GM12878 (cell line): ENCODE measurements at regions not wholly inside any gene's neighbourhood (a gene's known extent, or its start where the extent isn't known, plus 50 kb on each side); places are given as distances from the start of the nearest gene placed in this dataset.
"Not testable (repeated sequence)": the region's sequence is repeated elsewhere in the genome, so short reads cannot be mapped to it uniquely, and the experiment has no call there.

Experiments used
- ATAC-seq: fragments of 200-7000 bp; cut with Tn5 transposase; 3 replicates; pipeline ENCODE4 v1.9.1; 2020; ENCODE audit warnings: mild to moderate bottlenecking, moderate library complexity
- BruUV-seq: library from RNA; stranded (reverse); fragments of 400-500 nt; replicated peaks from 2 replicates; lab custom pipeline; 2021; lab: Mats Ljungman, UMichigan
- CTCF ChIA-PET: fragments of 300-600 bp; sonication (Branson Sonifier 250); formaldehyde crosslinking; extraction: SDS; loops from one replicate; lab custom pipeline; 2021; ENCODE audit warnings: inconsistent platforms; lab: Yijun Ruan, JAX
- POLR2A ChIA-PET: fragments of 350-600 bp; formaldehyde crosslinking; extraction: SDS; loops from one replicate; lab custom pipeline; 2021; ENCODE audit warnings: inconsistent platforms; lab: Charles Lee
- RAD21 ChIA-PET: fragments of 300-600 bp; sonication (Branson Sonifier 250); formaldehyde crosslinking; loops from one replicate; lab custom pipeline; 2023; ENCODE audit warnings: antibody characterized with exemption; ENCODE audit not compliant: unreplicated experiment; lab: Charles Lee
- SMC1A ChIA-PET: fragments of 300-600 bp; sonication (Branson Sonifier 250); formaldehyde crosslinking; loops from one replicate; lab custom pipeline; 2023; ENCODE audit not compliant: unreplicated experiment, uncharacterized antibody; lab: Charles Lee
- DNase-seq: peaks from one replicate; pipeline ENCODE4 v3.0.0-alpha.2; 2011; ENCODE audit warnings: low read depth, low spot score
- FAIRE-seq: peaks from 3 replicates; lab custom pipeline; 2011; peaks lifted over from hg19 to GRCh38; lab: Jason Lieb, UNC
- H2AFZ ChIP-seq: 2 replicates; pipeline ENCODE4 v1.6.0; 2011; ENCODE audit warnings: low read depth, low read length, control low read depth; ENCODE audit not compliant: control insufficient read depth
- H3K27ac ChIP-seq: 2 replicates; pipeline ENCODE4 v1.5.1; 2011; ENCODE audit warnings: control low read depth; ENCODE audit not compliant: control insufficient read depth, insufficient read depth
- H3K27me3 ChIP-seq, 2 experiments: replicated peaks in 1 of 2; 2 replicates each; pipeline versions ENCODE4 v1.6.0 to v1.6.1; 2011; ENCODE audit warnings: low read length in 1 of 2; ENCODE audit not compliant: control insufficient read depth in 2 of 2, insufficient read depth in 2 of 2
- H3K36me3 ChIP-seq, 2 experiments: 2 replicates each; pipeline ENCODE4 v1.5.1; 2011; ENCODE audit warnings: low read length in 1 of 2; ENCODE audit not compliant: control insufficient read depth in 2 of 2, insufficient read depth in 2 of 2
- H3K4me1 ChIP-seq: 2 replicates; pipeline ENCODE4 v1.6.1; 2011; ENCODE audit warnings: mild to moderate bottlenecking, low read length, moderate library complexity, mixed read lengths; ENCODE audit not compliant: control insufficient read depth, insufficient read depth
- H3K4me2 ChIP-seq: 2 replicates; pipeline ENCODE4 v1.6.0; 2011; ENCODE audit warnings: control low read depth; ENCODE audit not compliant: control insufficient read depth, insufficient read depth
- H3K4me3 ChIP-seq: fragments of 200-600 bp; sonication (generic); 2 replicates; pipeline ENCODE4 v1.5.1; 2016
- H3K79me2 ChIP-seq: 2 replicates; pipeline ENCODE4 v1.6.0; 2011; ENCODE audit warnings: low read length; ENCODE audit not compliant: control insufficient read depth, insufficient read depth
- H3K9ac ChIP-seq: 2 replicates; pipeline ENCODE4 v1.8.0; 2011; ENCODE audit warnings: low read length, control low read depth, mixed read lengths; ENCODE audit not compliant: control insufficient read depth, insufficient read depth
- H3K9me3 ChIP-seq: replicated peaks from 3 replicates; pipeline ENCODE4 v1.5.1; 2011; ENCODE audit warnings: mild to moderate bottlenecking, low read length; ENCODE audit not compliant: control insufficient read depth, insufficient read depth
- H4K20me1 ChIP-seq: 2 replicates; pipeline ENCODE4 v1.6.0; 2011; ENCODE audit not compliant: control insufficient read depth, insufficient read depth
- ELK1 ChIP-seq: IDR thresholded peaks from 2 replicates; pipeline ENCODE4 v1.6.1; 2012; ENCODE audit warnings: low read depth, low read length, improper control_type of control experiment
- EP300 ChIP-seq, 2 experiments: fragments of 150-350 bp in 1 of 2; IDR thresholded peaks; 2 replicates each; pipeline ENCODE4 v1.6.1; 2011 to 2012; ENCODE audit warnings: low read depth in 2 of 2, low read length in 2 of 2, borderline replicate concordance in 1 of 2, improper control_type of control experiment in 1 of 2, inconsistent platforms in 1 of 2; ENCODE audit not compliant: control insufficient read depth in 1 of 2
- NFXL1 ChIP-seq: fragments of 450-650 bp; IDR thresholded peaks from 2 replicates; pipeline ENCODE4 v1.6.1; 2017; ENCODE audit warnings: antibody characterized with exemption, mild to moderate bottlenecking, borderline replicate concordance
- TAF1 ChIP-seq: IDR thresholded peaks from 2 replicates; pipeline ENCODE4 v1.6.1; 2011; ENCODE audit warnings: mild to moderate bottlenecking, low read depth, low read length, borderline replicate concordance
- WGBS: methylation state at CpG from one replicate; pipeline ENCODE4 v1.1.6; 2016; ENCODE audit warnings: low lambda C conversion rate; ENCODE audit not compliant: insufficient replicate concordance, insufficient coverage; ENCODE audit errors: missing lambda C conversion rate; 5-methylcytosine and 5-hydroxymethylcytosine counted together
- in situ Hi-C: fragments of 300-500 bp; cut with MboI; formaldehyde crosslinking; loops from 9 replicates; pipeline ENCODE4 v1.14.3; 2018; ENCODE audit warnings: mixed read lengths
- intact Hi-C: fragments of 100-400 bp; cut with micrococcal nuclease; formaldehyde crosslinking; loops from one replicate; pipeline ENCODE4 v1.14.2; 2022; ENCODE audit not compliant: unreplicated experiment

GRCh38 chr15:20294651-20295237, 246.9 kb downstream of the GOLGA6L6 start:
- Histone ChIP-seq H3K36me3 (no peaks in the 10 kb centered on the region), H2AFZ (no peak overlapping the region), H3K27me3 (no peaks in the 10 kb centered on the region), H3K9me3 (no peaks in the 10 kb centered on the region; the same call in 2 of the 3 replicates), H3K79me2 (no peaks in the 10 kb centered on the region), H3K4me3 (no peak overlapping the region), H3K27ac (no peak overlapping the region), H3K4me2 (no peak overlapping the region), H3K9ac (no peak overlapping the region), H4K20me1 (no peaks in the 10 kb centered on the region), H3K4me1 (no peaks in the 10 kb centered on the region)
- DNase-seq, result no peak
- no TSS peak for BruUV-seq
- intact Hi-C loops (no loop called here), in situ Hi-C loops (loop anchor here (10.0 kb wide), 1 partner anchor 50 kb away; no protein-coding TSS in a partner anchor)
- no peak for ATAC-seq
- SMC1A ChIA-PET, result no interaction called here
- CTCF ChIA-PET, result no interaction called here
- WGBS, result 92% methylated on average over 61 of the region's 80 CpGs
- RAD21 ChIA-PET, result no interaction called here
- no peak for FAIRE-seq
- POLR2A ChIA-PET, result no interaction called here
- no peak for TF ChIP-seq EP300 (IDR thresholded peaks at IDR 0.05; ENCODE audit: borderline replicate concordance in 1 of 2, control insufficient read depth in 1 of 2, low read depth in 2 of 2, low read length in 2 of 2)
- TF ChIP-seq TAF1, result no peak
- TF ChIP-seq ELK1, result no peak
- TF ChIP-seq NFXL1, result no peak

GRCh38 chr15:20292422-20293005, 249.1 kb downstream of the GOLGA6L6 start:
- FAIRE-seq, H3K4me3 ChIP-seq, H2AFZ ChIP-seq, H4K20me1 ChIP-seq, H3K27ac ChIP-seq, BruUV-seq, H3K9me3 ChIP-seq, intact Hi-C loops, H3K4me2 ChIP-seq, H3K4me1 ChIP-seq, POLR2A ChIA-PET, ATAC-seq, H3K27me3 ChIP-seq, H3K79me2 ChIP-seq, CTCF ChIA-PET, RAD21 ChIA-PET, SMC1A ChIA-PET, DNase-seq, H3K9ac ChIP-seq, H3K36me3 ChIP-seq: not testable (repeated sequence)
- in situ Hi-C loops, result loop anchor here (10.0 kb wide), 1 partner anchor 48 kb away; no protein-coding TSS in a partner anchor
- 28% methylated on average over 5 of the region's 5 CpGs for WGBS

GRCh38 chr15:20291616-20292015, 250.0 kb downstream of the GOLGA6L6 start:
- CTCF ChIA-PET, intact Hi-C loops, H3K27me3 ChIP-seq, POLR2A ChIA-PET, H2AFZ ChIP-seq, H3K9ac ChIP-seq, DNase-seq, H3K4me2 ChIP-seq, ATAC-seq, H3K79me2 ChIP-seq, RAD21 ChIA-PET, H3K27ac ChIP-seq, H4K20me1 ChIP-seq, H3K4me3 ChIP-seq, H3K36me3 ChIP-seq, FAIRE-seq, H3K4me1 ChIP-seq, SMC1A ChIA-PET, BruUV-seq, H3K9me3 ChIP-seq: not testable (repeated sequence)
- in situ Hi-C loops, result loop anchor here (10.0 kb wide), 1 partner anchor 47 kb away; no protein-coding TSS in a partner anchor
- 20% methylated on average over 7 of the region's 7 CpGs for WGBS
